ENCODE measurements at regions not wholly inside any gene's neighbourhood (a gene's known extent, or its start where the extent isn't known, plus 50 kb on each side); places are given as distances from the start of the nearest gene placed in this dataset.

DNA sequence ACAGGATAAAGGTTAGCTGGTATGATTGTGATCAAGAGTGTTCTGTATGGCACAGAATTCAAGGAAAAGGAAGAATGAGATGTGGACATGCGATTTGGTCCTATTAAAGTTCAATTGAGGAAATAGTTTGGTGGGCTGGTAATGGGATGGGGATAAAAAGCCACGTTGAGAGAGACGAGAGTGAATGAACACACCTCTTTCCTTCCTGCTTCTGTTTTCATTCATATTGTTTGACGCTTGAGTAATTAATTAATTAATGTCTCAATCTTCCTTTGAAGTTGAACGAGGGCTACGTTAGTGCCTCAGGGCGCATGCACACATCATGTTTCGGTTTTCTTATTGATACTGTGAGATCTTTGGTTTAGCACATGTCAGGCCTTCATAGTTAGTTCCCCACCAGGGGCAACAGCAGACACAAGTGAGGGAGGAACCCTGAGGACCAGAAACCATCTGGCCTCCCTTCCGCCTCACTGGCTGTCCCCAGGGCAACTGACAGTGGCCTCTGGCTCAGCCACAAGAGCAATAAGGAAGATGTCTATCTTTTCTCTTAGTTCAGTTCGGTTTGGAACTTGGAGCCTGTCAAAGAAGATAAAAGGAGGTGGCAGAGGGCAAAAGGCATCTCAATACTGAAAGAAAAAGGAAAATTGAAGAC, 116.0 kb downstream of the LIPG start:
- Histone ChIP-seq H3K9me2 (ENCODE audit: insufficient read depth) (no peaks in the 10 kb centered on the region), H2AFZ (ENCODE audit: low read depth, low read length, poor library complexity, severe bottlenecking) (no peak overlapping the region), H3K27me3 (ENCODE audit: insufficient read depth, low read length) (peaks cover 26% of the 10 kb centered on the region), H3K9ac (ENCODE audit: low read length) (no peak overlapping the region), H3K9me3 (ENCODE audit: control insufficient read depth in 1 of 2, insufficient read depth in 1 of 2, low read depth in 1 of 2, low read length in 2 of 2) (no peaks in the 10 kb centered on the region), H3K36me3 (ENCODE audit: control insufficient read depth in 1 of 2, insufficient read depth in 2 of 2, low read length in 2 of 2) (no peaks in the 10 kb centered on the region), H3K79me2 (ENCODE audit: insufficient read depth, low read length) (no peaks in the 10 kb centered on the region), H4K20me1 (ENCODE audit: insufficient read depth) (no peaks in the 10 kb centered on the region), H3K4me3 (replicated peaks in 1 of 2; ENCODE audit: low read depth in 1 of 2, low read length in 2 of 2) (no peak overlapping the region), H3K4me1 (ENCODE audit: control insufficient read depth in 1 of 2, insufficient read depth in 2 of 2, low read length in 2 of 2) (no peaks in the 10 kb centered on the region), H3K27ac (ENCODE audit: low read depth, low read length) (no peak overlapping the region), H3K4me2 (ENCODE audit: low read length) (no peak overlapping the region)
- no peak for DNase-seq (ENCODE audit: low read depth, low spot score)
- intact Hi-C loops (cut with micrococcal nuclease): no loop called here
- no TSS peak for BruUV-seq (replicated peaks)
- TF ChIP-seq FOSL1 (IDR thresholded peaks at IDR 0.05; ENCODE audit: low read depth): no peak
- TF ChIP-seq, protein P1, sequence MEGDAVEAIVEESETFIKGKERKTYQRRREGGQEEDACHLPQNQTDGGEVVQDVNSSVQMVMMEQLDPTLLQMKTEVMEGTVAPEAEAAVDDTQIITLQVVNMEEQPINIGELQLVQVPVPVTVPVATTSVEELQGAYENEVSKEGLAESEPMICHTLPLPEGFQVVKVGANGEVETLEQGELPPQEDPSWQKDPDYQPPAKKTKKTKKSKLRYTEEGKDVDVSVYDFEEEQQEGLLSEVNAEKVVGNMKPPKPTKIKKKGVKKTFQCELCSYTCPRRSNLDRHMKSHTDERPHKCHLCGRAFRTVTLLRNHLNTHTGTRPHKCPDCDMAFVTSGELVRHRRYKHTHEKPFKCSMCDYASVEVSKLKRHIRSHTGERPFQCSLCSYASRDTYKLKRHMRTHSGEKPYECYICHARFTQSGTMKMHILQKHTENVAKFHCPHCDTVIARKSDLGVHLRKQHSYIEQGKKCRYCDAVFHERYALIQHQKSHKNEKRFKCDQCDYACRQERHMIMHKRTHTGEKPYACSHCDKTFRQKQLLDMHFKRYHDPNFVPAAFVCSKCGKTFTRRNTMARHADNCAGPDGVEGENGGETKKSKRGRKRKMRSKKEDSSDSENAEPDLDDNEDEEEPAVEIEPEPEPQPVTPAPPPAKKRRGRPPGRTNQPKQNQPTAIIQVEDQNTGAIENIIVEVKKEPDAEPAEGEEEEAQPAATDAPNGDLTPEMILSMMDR (IDR thresholded peaks at IDR 0.05 in 2 of 3, conservative IDR thresholded peaks at IDR 0.05 in 1 of 3; ENCODE audit: borderline replicate concordance in 1 of 3, insufficient read depth in 1 of 3, low read depth in 2 of 3, low read length in 2 of 3): no peak
- TF ChIP-seq CBX3 (IDR thresholded peaks at IDR 0.05; ENCODE audit: low read depth): no peak
- no peak for TF ChIP-seq ZFX (IDR thresholded peaks at IDR 0.05)
- no peak for TF ChIP-seq POLR2AphosphoS5 (IDR thresholded peaks at IDR 0.05; ENCODE audit: low read depth, low read length)
- TF ChIP-seq, protein P2, sequence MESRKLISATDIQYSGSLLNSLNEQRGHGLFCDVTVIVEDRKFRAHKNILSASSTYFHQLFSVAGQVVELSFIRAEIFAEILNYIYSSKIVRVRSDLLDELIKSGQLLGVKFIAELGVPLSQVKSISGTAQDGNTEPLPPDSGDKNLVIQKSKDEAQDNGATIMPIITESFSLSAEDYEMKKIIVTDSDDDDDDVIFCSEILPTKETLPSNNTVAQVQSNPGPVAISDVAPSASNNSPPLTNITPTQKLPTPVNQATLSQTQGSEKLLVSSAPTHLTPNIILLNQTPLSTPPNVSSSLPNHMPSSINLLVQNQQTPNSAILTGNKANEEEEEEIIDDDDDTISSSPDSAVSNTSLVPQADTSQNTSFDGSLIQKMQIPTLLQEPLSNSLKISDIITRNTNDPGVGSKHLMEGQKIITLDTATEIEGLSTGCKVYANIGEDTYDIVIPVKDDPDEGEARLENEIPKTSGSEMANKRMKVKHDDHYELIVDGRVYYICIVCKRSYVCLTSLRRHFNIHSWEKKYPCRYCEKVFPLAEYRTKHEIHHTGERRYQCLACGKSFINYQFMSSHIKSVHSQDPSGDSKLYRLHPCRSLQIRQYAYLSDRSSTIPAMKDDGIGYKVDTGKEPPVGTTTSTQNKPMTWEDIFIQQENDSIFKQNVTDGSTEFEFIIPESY (IDR thresholded peaks at IDR 0.05; ENCODE audit: extremely low read depth, insufficient replicate concordance, low read length): no peak
- TF ChIP-seq, protein P3, sequence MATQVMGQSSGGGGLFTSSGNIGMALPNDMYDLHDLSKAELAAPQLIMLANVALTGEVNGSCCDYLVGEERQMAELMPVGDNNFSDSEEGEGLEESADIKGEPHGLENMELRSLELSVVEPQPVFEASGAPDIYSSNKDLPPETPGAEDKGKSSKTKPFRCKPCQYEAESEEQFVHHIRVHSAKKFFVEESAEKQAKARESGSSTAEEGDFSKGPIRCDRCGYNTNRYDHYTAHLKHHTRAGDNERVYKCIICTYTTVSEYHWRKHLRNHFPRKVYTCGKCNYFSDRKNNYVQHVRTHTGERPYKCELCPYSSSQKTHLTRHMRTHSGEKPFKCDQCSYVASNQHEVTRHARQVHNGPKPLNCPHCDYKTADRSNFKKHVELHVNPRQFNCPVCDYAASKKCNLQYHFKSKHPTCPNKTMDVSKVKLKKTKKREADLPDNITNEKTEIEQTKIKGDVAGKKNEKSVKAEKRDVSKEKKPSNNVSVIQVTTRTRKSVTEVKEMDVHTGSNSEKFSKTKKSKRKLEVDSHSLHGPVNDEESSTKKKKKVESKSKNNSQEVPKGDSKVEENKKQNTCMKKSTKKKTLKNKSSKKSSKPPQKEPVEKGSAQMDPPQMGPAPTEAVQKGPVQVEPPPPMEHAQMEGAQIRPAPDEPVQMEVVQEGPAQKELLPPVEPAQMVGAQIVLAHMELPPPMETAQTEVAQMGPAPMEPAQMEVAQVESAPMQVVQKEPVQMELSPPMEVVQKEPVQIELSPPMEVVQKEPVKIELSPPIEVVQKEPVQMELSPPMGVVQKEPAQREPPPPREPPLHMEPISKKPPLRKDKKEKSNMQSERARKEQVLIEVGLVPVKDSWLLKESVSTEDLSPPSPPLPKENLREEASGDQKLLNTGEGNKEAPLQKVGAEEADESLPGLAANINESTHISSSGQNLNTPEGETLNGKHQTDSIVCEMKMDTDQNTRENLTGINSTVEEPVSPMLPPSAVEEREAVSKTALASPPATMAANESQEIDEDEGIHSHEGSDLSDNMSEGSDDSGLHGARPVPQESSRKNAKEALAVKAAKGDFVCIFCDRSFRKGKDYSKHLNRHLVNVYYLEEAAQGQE (IDR thresholded peaks at IDR 0.05; ENCODE audit: low read depth): no peak
- no peak for TF ChIP-seq YY1 (IDR thresholded peaks at IDR 0.05; ENCODE audit: extremely low read depth, insufficient replicate concordance, low read depth, low read length)
- TF ChIP-seq ELF1 (IDR thresholded peaks at IDR 0.05; ENCODE audit: borderline replicate concordance, low read depth): no peak
- no peak for TF ChIP-seq SRF (IDR thresholded peaks at IDR 0.05; ENCODE audit: low read depth)
- TF ChIP-seq SP1 (IDR thresholded peaks at IDR 0.05; ENCODE audit: low read depth): no peak
- ATAC-seq: no peak
- CTCF ChIA-PET: no interaction called here
- POLR2A ChIA-PET: no interaction called here
- RAD21 ChIA-PET (ENCODE audit: low non-redundant PET in 1 of 2, low total read pairs in 2 of 2, uncharacterized antibody in 2 of 2, unreplicated experiment in 2 of 2): interaction anchor here in 1 of 2 experiments (0.7 kb wide), 1 partner anchor 22 kb away, joined by 3 read pairs; no protein-coding TSS in a partner anchor
